Panc1 (cell line): ENCODE measurements at regions not wholly inside any gene's neighbourhood (a gene's known extent, or its start where the extent isn't known, plus 50 kb on each side); places are given as distances from the start of the nearest gene placed in this dataset.

Experiments used
- ATAC-seq: fragments of 200-7000 bp; cut with Tn5 transposase; 2 replicates; pipeline ENCODE4 v1.9.1; 2020; ENCODE audit warnings: mild to moderate bottlenecking, moderate library complexity
- BruUV-seq: library from RNA; stranded (reverse); fragments of 400-500 nt; replicated peaks from 2 replicates; lab custom pipeline; 2021; lab: Mats Ljungman, UMichigan
- CTCF ChIA-PET: fragments of 300-600 bp; sonication (Branson Sonifier 250); formaldehyde crosslinking; loops from one replicate; lab custom pipeline; 2022; ENCODE audit warnings: antibody characterized with exemption; lab: Charles Lee
- POLR2A ChIA-PET: fragments of 300-600 bp; sonication (Branson Sonifier 250); formaldehyde crosslinking; loops from one replicate; lab custom pipeline; 2022; ENCODE audit warnings: antibody characterized with exemption; lab: Charles Lee
- DNase-seq: peaks from one replicate; pipeline ENCODE4 v3.0.0-alpha.2; 2010; ENCODE audit warnings: low read depth, low spot score
- H3K27ac ChIP-seq: 2 replicates; pipeline ENCODE4 v1.5.1; 2011; ENCODE audit warnings: mild to moderate bottlenecking, low read length, inconsistent platforms
- H3K27me3 ChIP-seq: fragments of 200-500 bp; sonication (Bioruptor generic); 2 replicates; pipeline ENCODE4 v1.6.0; 2014; ENCODE audit warnings: low read length, inconsistent platforms; ENCODE audit not compliant: control insufficient read depth, insufficient read depth
- H3K36me3 ChIP-seq: fragments of 200-500 bp; sonication (Bioruptor generic); 2 replicates; pipeline ENCODE4 v1.5.1; 2014; ENCODE audit warnings: inconsistent platforms, mild to moderate bottlenecking, low read length, moderate library complexity; ENCODE audit not compliant: control insufficient read depth, insufficient read depth
- H3K4me1 ChIP-seq: 2 replicates; pipeline ENCODE4 v1.5.1; 2011; ENCODE audit warnings: inconsistent platforms, mild to moderate bottlenecking, low read length, moderate library complexity; ENCODE audit not compliant: control insufficient read depth, insufficient read depth
- H3K4me3 ChIP-seq, 2 experiments: 2 replicates each; pipeline ENCODE4 v1.5.1; 2011 to 2012; ENCODE audit warnings: low read depth in 2 of 2, low read length in 2 of 2, mild to moderate bottlenecking in 2 of 2, inconsistent platforms in 1 of 2, moderate library complexity in 1 of 2
- H3K9me3 ChIP-seq: fragments of 200-500 bp; sonication (Bioruptor generic); 2 replicates; pipeline ENCODE4 v1.5.1; 2014; ENCODE audit warnings: low read depth, mild to moderate bottlenecking, inconsistent platforms, low read length, moderate library complexity; ENCODE audit not compliant: control insufficient read depth, insufficient read depth
- POLR2AphosphoS5 ChIP-seq: IDR thresholded peaks from 2 replicates; pipeline ENCODE4 v1.6.1; 2012; ENCODE audit warnings: mild to moderate bottlenecking, low read depth, low read length, moderate library complexity
- SIN3A ChIP-seq: IDR thresholded peaks from 2 replicates; pipeline ENCODE4 v1.6.1; 2012; ENCODE audit warnings: low read depth, mild to moderate bottlenecking, low read length, moderate library complexity, borderline replicate concordance; ENCODE audit not compliant: insufficient read depth
- TCF7L2 ChIP-seq: IDR thresholded peaks from 2 replicates; pipeline ENCODE4 v1.6.1; 2011; ENCODE audit warnings: mild to moderate bottlenecking, low read depth, low read length, inconsistent platforms
- in situ Hi-C: cut with HindIII; loops from 2 replicates; pipeline ENCODE4 v1.10.0; 2016; ENCODE audit warnings: low sequenced_read_pairs, low pct_unique_long_range_greater_than_20kb
- intact Hi-C: fragments of 100-400 bp; cut with micrococcal nuclease; formaldehyde crosslinking; loops from one replicate; pipeline ENCODE4 v1.10.0; 2022; ENCODE audit not compliant: unreplicated experiment
- TF ChIP-seq, protein P1 (sequence below): fragments of 450-650 bp; IDR thresholded peaks from 2 replicates; pipeline ENCODE4 v1.5.1; 2017; ENCODE audit warnings: mild to moderate bottlenecking
- TF ChIP-seq, protein P2 (sequence below), 2 experiments: IDR thresholded peaks; 2 replicates each; pipeline ENCODE4 v1.6.1; 2011 to 2012; ENCODE audit warnings: low read depth in 2 of 2, control low read depth in 1 of 2, low read length in 1 of 2, mild to moderate bottlenecking in 1 of 2, moderate library complexity in 1 of 2; ENCODE audit not compliant: insufficient read depth in 1 of 2

DNA sequence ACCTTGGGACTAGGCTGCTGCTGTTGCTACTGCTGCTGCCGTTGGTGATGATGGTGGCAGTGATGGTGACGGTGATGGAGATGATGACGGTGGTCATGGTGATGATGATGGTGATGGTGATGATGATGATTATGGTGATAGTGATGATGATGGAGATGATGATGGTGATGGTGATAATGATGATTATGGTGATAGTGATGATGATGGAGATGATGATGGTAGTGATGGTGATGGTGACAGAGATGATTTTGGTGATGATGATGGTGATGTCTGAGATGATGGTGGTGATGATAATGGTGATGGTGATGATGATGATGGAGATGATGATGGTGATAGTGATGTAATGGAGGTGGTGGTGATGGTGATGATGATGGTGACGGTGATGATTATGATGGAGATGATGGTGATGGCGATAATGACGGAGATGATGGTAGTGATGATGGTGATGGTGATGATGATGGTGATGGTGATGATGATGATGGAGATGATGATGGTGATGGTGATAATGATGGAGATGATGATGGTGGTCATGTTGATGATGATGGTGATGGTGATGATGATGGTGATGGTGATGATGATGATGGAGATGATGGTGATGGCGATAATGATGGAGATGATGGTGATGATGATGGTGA is 156.8 kb upstream of the PWP1 start:
- ATAC-seq (no peak), DNase-seq (no peak)
- Histone ChIP-seq H3K36me3 (no peaks in the 10 kb centered on the region), H3K4me1 (no peaks in the 10 kb centered on the region), H3K27me3 (no peaks in the 10 kb centered on the region), H3K9me3 (no peaks in the 10 kb centered on the region), H3K27ac (no peak overlapping the region), H3K4me3 (no peak overlapping the region)
- BruUV-seq, result no TSS peak
- ChIA-PET POLR2A (no interaction called here), CTCF (no interaction called here)
- in situ Hi-C loops (no loop called here), intact Hi-C loops (no loop called here)
- TF ChIP-seq TCF7L2, result no peak
- no peak for TF ChIP-seq SIN3A
- TF ChIP-seq POLR2AphosphoS5, result no peak
- TF ChIP-seq, protein P1, sequence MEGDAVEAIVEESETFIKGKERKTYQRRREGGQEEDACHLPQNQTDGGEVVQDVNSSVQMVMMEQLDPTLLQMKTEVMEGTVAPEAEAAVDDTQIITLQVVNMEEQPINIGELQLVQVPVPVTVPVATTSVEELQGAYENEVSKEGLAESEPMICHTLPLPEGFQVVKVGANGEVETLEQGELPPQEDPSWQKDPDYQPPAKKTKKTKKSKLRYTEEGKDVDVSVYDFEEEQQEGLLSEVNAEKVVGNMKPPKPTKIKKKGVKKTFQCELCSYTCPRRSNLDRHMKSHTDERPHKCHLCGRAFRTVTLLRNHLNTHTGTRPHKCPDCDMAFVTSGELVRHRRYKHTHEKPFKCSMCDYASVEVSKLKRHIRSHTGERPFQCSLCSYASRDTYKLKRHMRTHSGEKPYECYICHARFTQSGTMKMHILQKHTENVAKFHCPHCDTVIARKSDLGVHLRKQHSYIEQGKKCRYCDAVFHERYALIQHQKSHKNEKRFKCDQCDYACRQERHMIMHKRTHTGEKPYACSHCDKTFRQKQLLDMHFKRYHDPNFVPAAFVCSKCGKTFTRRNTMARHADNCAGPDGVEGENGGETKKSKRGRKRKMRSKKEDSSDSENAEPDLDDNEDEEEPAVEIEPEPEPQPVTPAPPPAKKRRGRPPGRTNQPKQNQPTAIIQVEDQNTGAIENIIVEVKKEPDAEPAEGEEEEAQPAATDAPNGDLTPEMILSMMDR, result no peak
- TF ChIP-seq, protein P2, sequence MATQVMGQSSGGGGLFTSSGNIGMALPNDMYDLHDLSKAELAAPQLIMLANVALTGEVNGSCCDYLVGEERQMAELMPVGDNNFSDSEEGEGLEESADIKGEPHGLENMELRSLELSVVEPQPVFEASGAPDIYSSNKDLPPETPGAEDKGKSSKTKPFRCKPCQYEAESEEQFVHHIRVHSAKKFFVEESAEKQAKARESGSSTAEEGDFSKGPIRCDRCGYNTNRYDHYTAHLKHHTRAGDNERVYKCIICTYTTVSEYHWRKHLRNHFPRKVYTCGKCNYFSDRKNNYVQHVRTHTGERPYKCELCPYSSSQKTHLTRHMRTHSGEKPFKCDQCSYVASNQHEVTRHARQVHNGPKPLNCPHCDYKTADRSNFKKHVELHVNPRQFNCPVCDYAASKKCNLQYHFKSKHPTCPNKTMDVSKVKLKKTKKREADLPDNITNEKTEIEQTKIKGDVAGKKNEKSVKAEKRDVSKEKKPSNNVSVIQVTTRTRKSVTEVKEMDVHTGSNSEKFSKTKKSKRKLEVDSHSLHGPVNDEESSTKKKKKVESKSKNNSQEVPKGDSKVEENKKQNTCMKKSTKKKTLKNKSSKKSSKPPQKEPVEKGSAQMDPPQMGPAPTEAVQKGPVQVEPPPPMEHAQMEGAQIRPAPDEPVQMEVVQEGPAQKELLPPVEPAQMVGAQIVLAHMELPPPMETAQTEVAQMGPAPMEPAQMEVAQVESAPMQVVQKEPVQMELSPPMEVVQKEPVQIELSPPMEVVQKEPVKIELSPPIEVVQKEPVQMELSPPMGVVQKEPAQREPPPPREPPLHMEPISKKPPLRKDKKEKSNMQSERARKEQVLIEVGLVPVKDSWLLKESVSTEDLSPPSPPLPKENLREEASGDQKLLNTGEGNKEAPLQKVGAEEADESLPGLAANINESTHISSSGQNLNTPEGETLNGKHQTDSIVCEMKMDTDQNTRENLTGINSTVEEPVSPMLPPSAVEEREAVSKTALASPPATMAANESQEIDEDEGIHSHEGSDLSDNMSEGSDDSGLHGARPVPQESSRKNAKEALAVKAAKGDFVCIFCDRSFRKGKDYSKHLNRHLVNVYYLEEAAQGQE (IDR thresholded peaks at IDR 0.05; ENCODE audit: insufficient read depth in 1 of 2, low read depth in 2 of 2, low read length in 1 of 2), result no peak

DNA sequence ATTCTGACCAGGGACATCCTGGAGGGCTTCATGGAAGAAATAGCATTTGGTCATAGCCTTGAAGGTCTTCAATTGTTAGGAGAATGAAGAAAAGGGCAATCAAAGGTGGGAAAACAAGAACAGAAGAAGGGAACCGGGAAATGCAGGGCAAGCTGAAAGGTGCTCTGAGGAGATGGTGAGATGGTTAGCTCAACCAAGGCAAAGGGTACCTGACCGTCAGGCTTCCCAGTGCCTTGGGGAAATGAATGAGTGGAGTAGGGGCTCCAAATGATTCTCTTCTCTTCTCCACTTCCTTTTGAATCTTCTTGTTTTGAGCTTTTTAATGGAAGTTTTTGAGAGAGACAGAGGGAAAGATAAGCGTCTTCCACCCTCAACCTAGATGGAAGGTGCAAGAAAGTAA is 155.6 kb upstream of the PWP1 start:
- Histone ChIP-seq H3K4me1 (no peaks in the 10 kb centered on the region), H3K27me3 (no peaks in the 10 kb centered on the region), H3K4me3 (no peak overlapping the region), H3K27ac (no peak overlapping the region), H3K9me3 (no peaks in the 10 kb centered on the region), H3K36me3 (no peaks in the 10 kb centered on the region)
- DNase-seq, result no peak
- POLR2A ChIA-PET, result no interaction called here
- no TSS peak for BruUV-seq
- in situ Hi-C loops, result no loop called here
- CTCF ChIA-PET, result no interaction called here
- intact Hi-C loops, result no loop called here
- TF ChIP-seq SIN3A (no peak), TCF7L2 (no peak), POLR2AphosphoS5 (no peak)
- TF ChIP-seq, protein P1, result no peak
- TF ChIP-seq, protein P2 (IDR thresholded peaks at IDR 0.05; ENCODE audit: insufficient read depth in 1 of 2, low read depth in 2 of 2, low read length in 1 of 2), result no peak
- no peak for ATAC-seq
